ENCODE measurements at regions not wholly inside any gene's neighbourhood (a gene's known extent, or its start where the extent isn't known, plus 50 kb on each side); places are given as distances from the start of the nearest gene placed in this dataset.

DNA sequence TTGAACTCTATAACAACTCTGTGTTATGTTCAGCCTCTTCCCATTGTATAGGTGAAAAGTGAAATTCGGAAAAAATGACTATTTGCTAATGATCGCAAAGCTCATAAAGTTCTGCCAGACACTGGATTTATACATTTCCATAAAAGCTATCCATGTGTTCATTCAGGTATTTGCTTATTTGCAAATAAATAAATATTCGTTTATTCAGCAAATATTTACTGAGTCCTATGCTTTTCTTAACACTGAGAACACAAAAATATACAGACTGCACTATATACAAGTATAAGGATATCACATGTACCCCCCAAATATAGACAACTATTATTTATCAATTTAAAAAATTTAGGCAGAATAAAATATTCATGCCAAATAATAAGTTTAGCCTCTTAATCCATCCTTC lies 63.2 kb upstream of the ATP8B1 start:
- Histone ChIP-seq H3K23ac (ENCODE audit: low read depth, low read length) (no peak overlapping the region), H2AK5ac (ENCODE audit: low read depth, low read length) (no peak overlapping the region), H3K9me1 (ENCODE audit: insufficient read depth, low read length) (no peaks in the 10 kb centered on the region), H4K20me1 (ENCODE audit: insufficient read depth, low read length) (no peaks in the 10 kb centered on the region), H2AFZ (replicated peaks; ENCODE audit: low read length, poor library complexity) (no peak overlapping the region), H3K56ac (ENCODE audit: extremely low read depth, insufficient read depth, low read length) (no peak overlapping the region), H3K18ac (ENCODE audit: low read depth, low read length) (no peak overlapping the region), H3K27ac (ENCODE audit: insufficient read depth, low read length) (no peak overlapping the region), H2AK9ac (replicated peaks; ENCODE audit: low read depth, low read length, poor library complexity) (no peak overlapping the region), H4K5ac (ENCODE audit: low read depth, low read length) (no peak overlapping the region), H2BK120ac (ENCODE audit: low read depth, low read length) (no peak overlapping the region), H2BK20ac (ENCODE audit: low read depth, low read length) (no peak overlapping the region), H3K14ac (replicated peaks; ENCODE audit: low read depth, low read length) (no peak overlapping the region), H4K8ac (ENCODE audit: low read depth in 2 of 2, low read length in 2 of 2) (no peak overlapping the region), H3K9me3 (ENCODE audit: control insufficient read depth, insufficient read depth, low read length) (0 out of 2 replicates have a peak, but pooled peaks cover 2% of the 10 kb centered on the region), H4K91ac (ENCODE audit: insufficient read depth, low read depth, low read length) (no peak overlapping the region), H3K27me3 (ENCODE audit: control insufficient read depth, insufficient read depth, low read length) (no peaks in the 10 kb centered on the region), H2BK15ac (ENCODE audit: low read depth, low read length) (no peak overlapping the region), H3K4me1 (ENCODE audit: control insufficient read depth, insufficient read depth, low read length) (no peaks in the 10 kb centered on the region), H3K4ac (ENCODE audit: low read depth, low read length) (no peak overlapping the region), H2BK5ac (ENCODE audit: low read depth, low read length, poor library complexity, severe bottlenecking) (no peak overlapping the region), H3K79me1 (ENCODE audit: low read depth in 1 of 2, low read length in 2 of 2) (no peaks in the 10 kb centered on the region), H3K4me3 (ENCODE audit: insufficient read depth, low read depth, low read length) (no peak overlapping the region), H3K4me2 (ENCODE audit: low read depth, low read length) (no peak overlapping the region), H3K9ac (ENCODE audit: low read depth, low read length) (no peak overlapping the region), H3K36me3 (ENCODE audit: control insufficient read depth, insufficient read depth, low read length) (no peaks in the 10 kb centered on the region)
- no TSS peak for BruUV-seq (replicated peaks)
- no CpG with 5 or more reads among the region's 3 CpGs for WGBS, 2 experiments (ENCODE audit: extremely low coverage in 2 of 2, insufficient read length in 1 of 2)
- ChIA-PET POLR2A (ENCODE audit: unreplicated experiment) (no interaction called here), CTCF (no interaction called here)
- ATAC-seq (ENCODE audit: low read depth) (no peak), DNase-seq (no peak)
- TF ChIP-seq NFE2L2 (IDR thresholded peaks at IDR 0.05; ENCODE audit: low read depth, low read length) (no peak), MAFK (IDR thresholded peaks at IDR 0.05; ENCODE audit: low read depth, low read length) (peak; percentile 30; the same call in 1 of the 2 replicates), RCOR1 (IDR thresholded peaks at IDR 0.05; ENCODE audit: insufficient replicate concordance, low read length) (no peak), SMC3 (IDR thresholded peaks at IDR 0.05; ENCODE audit: low read depth, low read length) (no peak), POLR2A (IDR thresholded peaks at IDR 0.05; ENCODE audit: low read depth, low read length) (no peak)
- TF ChIP-seq, protein P1, sequence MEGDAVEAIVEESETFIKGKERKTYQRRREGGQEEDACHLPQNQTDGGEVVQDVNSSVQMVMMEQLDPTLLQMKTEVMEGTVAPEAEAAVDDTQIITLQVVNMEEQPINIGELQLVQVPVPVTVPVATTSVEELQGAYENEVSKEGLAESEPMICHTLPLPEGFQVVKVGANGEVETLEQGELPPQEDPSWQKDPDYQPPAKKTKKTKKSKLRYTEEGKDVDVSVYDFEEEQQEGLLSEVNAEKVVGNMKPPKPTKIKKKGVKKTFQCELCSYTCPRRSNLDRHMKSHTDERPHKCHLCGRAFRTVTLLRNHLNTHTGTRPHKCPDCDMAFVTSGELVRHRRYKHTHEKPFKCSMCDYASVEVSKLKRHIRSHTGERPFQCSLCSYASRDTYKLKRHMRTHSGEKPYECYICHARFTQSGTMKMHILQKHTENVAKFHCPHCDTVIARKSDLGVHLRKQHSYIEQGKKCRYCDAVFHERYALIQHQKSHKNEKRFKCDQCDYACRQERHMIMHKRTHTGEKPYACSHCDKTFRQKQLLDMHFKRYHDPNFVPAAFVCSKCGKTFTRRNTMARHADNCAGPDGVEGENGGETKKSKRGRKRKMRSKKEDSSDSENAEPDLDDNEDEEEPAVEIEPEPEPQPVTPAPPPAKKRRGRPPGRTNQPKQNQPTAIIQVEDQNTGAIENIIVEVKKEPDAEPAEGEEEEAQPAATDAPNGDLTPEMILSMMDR (conservative IDR thresholded peaks at IDR 0.05; ENCODE audit: low read depth, low read length): no peak
- TF ChIP-seq, protein P2, sequence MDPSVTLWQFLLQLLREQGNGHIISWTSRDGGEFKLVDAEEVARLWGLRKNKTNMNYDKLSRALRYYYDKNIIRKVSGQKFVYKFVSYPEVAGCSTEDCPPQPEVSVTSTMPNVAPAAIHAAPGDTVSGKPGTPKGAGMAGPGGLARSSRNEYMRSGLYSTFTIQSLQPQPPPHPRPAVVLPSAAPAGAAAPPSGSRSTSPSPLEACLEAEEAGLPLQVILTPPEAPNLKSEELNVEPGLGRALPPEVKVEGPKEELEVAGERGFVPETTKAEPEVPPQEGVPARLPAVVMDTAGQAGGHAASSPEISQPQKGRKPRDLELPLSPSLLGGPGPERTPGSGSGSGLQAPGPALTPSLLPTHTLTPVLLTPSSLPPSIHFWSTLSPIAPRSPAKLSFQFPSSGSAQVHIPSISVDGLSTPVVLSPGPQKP (IDR thresholded peaks at IDR 0.05; ENCODE audit: borderline replicate concordance, low read depth, low read length): no peak
- in situ Hi-C loops (cut with MboI; ENCODE audit: low sequenced_read_pairs): no loop called here
- dilution Hi-C loops (cut with HindIII; ENCODE audit: low sequenced_read_pairs, unreplicated experiment): no loop called here
- intact Hi-C loops (cut with micrococcal nuclease): no loop called here

Measured in IMR-90 (cell line).